Endothelial cell of umbilical vein (primary cell): ENCODE measurements at regions not wholly inside any gene's neighbourhood (a gene's known extent, or its start where the extent isn't known, plus 50 kb on each side); places are given as distances from the start of the nearest gene placed in this dataset.

Experiments
- BruUV-seq: library from RNA; stranded (reverse); fragments of 400-500 nt; replicated peaks from 2 replicates; lab custom pipeline; 2021; lab: Mats Ljungman, UMichigan
- CTCF ChIA-PET: fragments of 300-600, 350-600 bp; sonication (Branson Sonifier 250); formaldehyde crosslinking; loops from one replicate; lab custom pipeline; 2021; ENCODE audit warnings: antibody characterized with exemption, inconsistent platforms; lab: Charles Lee
- POLR2A ChIA-PET: fragments of 300-600, 350-600 bp; sonication (Branson Sonifier 250); formaldehyde crosslinking; loops from one replicate; lab custom pipeline; 2021; ENCODE audit warnings: antibody characterized with exemption, inconsistent platforms; lab: Charles Lee
- DNase-seq: peaks from one replicate; pipeline ENCODE4 v3.0.0-alpha.2; 2011; ENCODE audit warnings: low read depth, low spot score
- FAIRE-seq: peaks from 2 replicates; lab custom pipeline; 2011; peaks lifted over from hg19 to GRCh38; lab: Jason Lieb, UNC
- H2AFZ ChIP-seq: 2 replicates; pipeline ENCODE4 v1.6.0; 2012; ENCODE audit warnings: low read depth, low read length, control low read depth, inconsistent platforms
- H3K27ac ChIP-seq: 2 replicates; pipeline ENCODE4 v1.5.1; 2011; ENCODE audit warnings: low read depth, mild to moderate bottlenecking, control low read depth, low read length, moderate library complexity; ENCODE audit not compliant: insufficient read depth
- H3K27me3 ChIP-seq, 2 experiments: 2 replicates each; pipeline versions ENCODE4 v1.6.0 to v1.6.1; 2011; ENCODE audit warnings: low read length in 2 of 2, mixed read lengths in 1 of 2; ENCODE audit not compliant: control insufficient read depth in 2 of 2, insufficient read depth in 2 of 2
- H3K36me3 ChIP-seq, 2 experiments: 2 replicates in 1 of 2; 3 replicates in 1 of 2; pipeline ENCODE4 v1.5.1; 2011; ENCODE audit warnings: low read length in 2 of 2, mild to moderate bottlenecking in 1 of 2, moderate library complexity in 1 of 2; ENCODE audit not compliant: control insufficient read depth in 2 of 2, insufficient read depth in 2 of 2; ENCODE audit errors: extremely low read depth in 1 of 2
- H3K4me1 ChIP-seq: 3 replicates; pipeline ENCODE4 v1.5.1; 2011; ENCODE audit warnings: mild to moderate bottlenecking, low read length; ENCODE audit not compliant: control insufficient read depth, insufficient read depth; ENCODE audit errors: extremely low read depth
- H3K4me2 ChIP-seq: 2 replicates; pipeline ENCODE4 v1.6.1; 2011; ENCODE audit warnings: low read length, control low read depth, mixed read lengths; ENCODE audit not compliant: insufficient read depth
- H3K4me3 ChIP-seq, 3 experiments: fragments of 200-600 bp in 1 of 3; sonication (generic), shearing (Covaris generic) in 1 of 3; replicated peaks in 1 of 3; 2 replicates each; pipeline ENCODE4 v1.5.1; 2011 to 2016; ENCODE audit warnings: control low read depth in 3 of 3, low read length in 3 of 3, mild to moderate bottlenecking in 2 of 3, inconsistent platforms in 1 of 3, low read depth in 1 of 3, moderate library complexity in 1 of 3; ENCODE audit not compliant: insufficient read depth in 1 of 3
- H3K79me2 ChIP-seq: 2 replicates; pipeline ENCODE4 v1.6.0; 2012; ENCODE audit warnings: low read length, inconsistent platforms; ENCODE audit not compliant: control insufficient read depth, insufficient read depth
- H3K9ac ChIP-seq: replicated peaks from 2 replicates; pipeline ENCODE3; 2011; ENCODE audit warnings: low read length, control low read depth; ENCODE audit not compliant: insufficient read depth; ENCODE audit errors: extremely low read depth
- H3K9me1 ChIP-seq: replicated peaks from 3 replicates; pipeline ENCODE4 v1.6.0; 2011; ENCODE audit warnings: mild to moderate bottlenecking, low read length; ENCODE audit not compliant: control insufficient read depth, insufficient read depth; ENCODE audit errors: extremely low read depth
- H3K9me3 ChIP-seq: replicated peaks from 2 replicates; pipeline ENCODE4 v1.5.1; 2012; ENCODE audit warnings: low read length, inconsistent platforms; ENCODE audit not compliant: control insufficient read depth, insufficient read depth
- H4K20me1 ChIP-seq: replicated peaks from 2 replicates; pipeline ENCODE3; 2011; ENCODE audit warnings: mild to moderate bottlenecking, low read length; ENCODE audit not compliant: control insufficient read depth, insufficient read depth; ENCODE audit errors: extremely low read depth
- CTCF ChIP-seq, 2 donors: IDR thresholded peaks; 1 replicate in 1 of 2; 2 replicates in 1 of 2; pipeline ENCODE4 v1.5.1; 2011; ENCODE audit warnings: low read length in 2 of 2, mild to moderate bottlenecking in 2 of 2, moderate library complexity in 2 of 2, control low read depth in 1 of 2, inconsistent platforms in 1 of 2, low read depth in 1 of 2; ENCODE audit not compliant: insufficient read depth in 1 of 2; ENCODE audit errors: extremely low read depth in 1 of 2
- EZH2 ChIP-seq: IDR thresholded peaks from 2 replicates; pipeline ENCODE4 v1.6.1; 2012; ENCODE audit warnings: borderline replicate concordance, low read depth, mild to moderate bottlenecking, moderate library complexity, low read length, inconsistent platforms; ENCODE audit not compliant: severe bottlenecking
- FOS ChIP-seq: IDR thresholded peaks from 2 replicates; pipeline ENCODE4 v1.6.1; 2011; ENCODE audit warnings: mild to moderate bottlenecking, low read length, moderate library complexity, borderline replicate concordance; ENCODE audit not compliant: insufficient read depth
- GATA2 ChIP-seq: IDR thresholded peaks from 2 replicates; pipeline ENCODE4 v1.7.0; 2011; ENCODE audit warnings: low read depth, mild to moderate bottlenecking, moderate library complexity, mixed read lengths, low read length; ENCODE audit not compliant: insufficient read length, insufficient read depth
- JUN ChIP-seq: IDR thresholded peaks from 2 replicates; pipeline ENCODE4 v1.6.1; 2011; ENCODE audit warnings: borderline replicate concordance, low read depth; ENCODE audit not compliant: insufficient read length, insufficient read depth
- MAX ChIP-seq: IDR thresholded peaks from 2 replicates; pipeline ENCODE4 v1.6.1; 2011; ENCODE audit not compliant: insufficient read depth, insufficient read length
- MYC ChIP-seq: IDR thresholded peaks from one replicate; pipeline ENCODE4 v1.6.1; 2011; ENCODE audit warnings: mild to moderate bottlenecking, low read depth, low read length
- POLR2A ChIP-seq: IDR thresholded peaks from 2 replicates; pipeline ENCODE4 v1.6.1; 2012; ENCODE audit warnings: low read depth, mild to moderate bottlenecking, control low read depth, low read length
- POLR2AphosphoS5 ChIP-seq: IDR thresholded peaks from 2 replicates; pipeline ENCODE4 v1.6.1; 2012; ENCODE audit warnings: low read depth, mild to moderate bottlenecking, control low read depth, low read length, moderate library complexity; ENCODE audit not compliant: insufficient read depth
- dilution Hi-C: fragments of 300-500 bp; cut with MboI; formaldehyde crosslinking; loops from one replicate; pipeline ENCODE4 v1.15.0; 2019; ENCODE audit warnings: low sequenced_read_pairs; ENCODE audit not compliant: extremely low pct_ligation_motif_present
- intact Hi-C: fragments of 100-400 bp; cut with micrococcal nuclease; formaldehyde crosslinking; loops from one replicate; pipeline ENCODE4 v1.10.0; 2022

- no peaks in the 10 kb centered on the region for H3K79me2 ChIP-seq
- peaks cover 5% of the 10 kb centered on the region for H3K9me3 ChIP-seq
- no peak overlapping the region for H2AFZ ChIP-seq
- no peak for FAIRE-seq
- CTCF ChIA-PET: no interaction called here
- H3K27me3 ChIP-seq: no peaks in the 10 kb centered on the region
- no peak overlapping the region for H3K4me3 ChIP-seq
- H4K20me1 ChIP-seq: no peaks in the 10 kb centered on the region
- H3K9ac ChIP-seq: no peak overlapping the region
- no peak overlapping the region for H3K4me2 ChIP-seq
- H3K36me3 ChIP-seq: no peaks in the 10 kb centered on the region
- no peaks in the 10 kb centered on the region for H3K4me1 ChIP-seq
- H3K27ac ChIP-seq: no peak overlapping the region
- DNase-seq: no peak
- intact Hi-C loops: no loop called here
- no peaks in the 10 kb centered on the region for H3K9me1 ChIP-seq
- TF ChIP-seq POLR2AphosphoS5 (no peak), EZH2 (no peak), MYC (no peak), CTCF (IDR thresholded peaks at IDR 0.05; ENCODE audit: extremely low read depth in 1 of 2, insufficient read depth in 1 of 2, low read depth in 1 of 2, low read length in 2 of 2) (no peak), FOS (no peak), GATA2 (no peak), MAX (no peak), JUN (no peak), POLR2A (no peak)
- POLR2A ChIA-PET: no interaction called here
- dilution Hi-C loops: no loop called here
- BruUV-seq: no TSS peak
Observed at GRCh38 chr3:55163421-55163820, 235.6 kb upstream of the LRTM1 start.
